Retinal pigment epithelial cell (primary cell): ENCODE measurements at regions not wholly inside any gene's neighbourhood (a gene's known extent, or its start where the extent isn't known, plus 50 kb on each side); places are given as distances from the start of the nearest gene placed in this dataset.
"Not testable (repeated sequence)": the region's sequence is repeated elsewhere in the genome, so short reads cannot be mapped to it uniquely, and the experiment has no call there.

Experiments
- DNase-seq: peaks from one replicate; pipeline ENCODE4 v3.0.0-alpha.2; 2010; ENCODE audit warnings: low read depth
- H3K4me3 ChIP-seq: 2 replicates; pipeline ENCODE4 v1.5.1; 2011; ENCODE audit warnings: mild to moderate bottlenecking, low read length, control low read depth, moderate library complexity
- CTCF ChIP-seq: conservative IDR thresholded peaks from 2 replicates; pipeline ENCODE4 v1.5.1; 2011; ENCODE audit warnings: low read depth, low read length, control low read depth, inconsistent platforms

GRCh38 chr6:56875523-56875922 is 79.4 kb upstream of the BEND6 start:
- TF ChIP-seq CTCF = no peak
- no peak for DNase-seq
- H3K4me3 ChIP-seq = no peak overlapping the region

- no peak for TF ChIP-seq CTCF
- no peak overlapping the region for H3K4me3 ChIP-seq
- DNase-seq = no peak
Measured at GRCh38 chr6:56874328-56874727, 80.6 kb upstream of the BEND6 start.

GRCh38 chr6:56870053-56870452 is 84.9 kb upstream of the BEND6 start:
- DNase-seq, H3K4me3 ChIP-seq: not testable (repeated sequence)

- DNase-seq = no peak
- no peak overlapping the region for H3K4me3 ChIP-seq
- no peak for TF ChIP-seq CTCF
Measured at GRCh38 chr6:56869346-56869745, 85.6 kb upstream of the BEND6 start.

- no peak overlapping the region for H3K4me3 ChIP-seq
- DNase-seq = no peak
- no peak for TF ChIP-seq CTCF
Measured at GRCh38 chr6:56868687-56869086, 86.2 kb upstream of the BEND6 start.

GRCh38 chr6:56866917-56867522 is 87.9 kb upstream of the BEND6 start:
- DNase-seq = no peak
- H3K4me3 ChIP-seq = no peak overlapping the region
- no peak for TF ChIP-seq CTCF

- no peak for DNase-seq
- TF ChIP-seq CTCF = no peak
- no peak overlapping the region for H3K4me3 ChIP-seq
Measured at GRCh38 chr6:56865081-56865875, 89.6 kb upstream of the BEND6 start.
